ENCODE measurements at regions not wholly inside any gene's neighbourhood (a gene's known extent, or its start where the extent isn't known, plus 50 kb on each side); places are given as distances from the start of the nearest gene placed in this dataset.
A peak's percentile ranks its signal among the peaks of the same experiment; 100 is the strongest.

DNA sequence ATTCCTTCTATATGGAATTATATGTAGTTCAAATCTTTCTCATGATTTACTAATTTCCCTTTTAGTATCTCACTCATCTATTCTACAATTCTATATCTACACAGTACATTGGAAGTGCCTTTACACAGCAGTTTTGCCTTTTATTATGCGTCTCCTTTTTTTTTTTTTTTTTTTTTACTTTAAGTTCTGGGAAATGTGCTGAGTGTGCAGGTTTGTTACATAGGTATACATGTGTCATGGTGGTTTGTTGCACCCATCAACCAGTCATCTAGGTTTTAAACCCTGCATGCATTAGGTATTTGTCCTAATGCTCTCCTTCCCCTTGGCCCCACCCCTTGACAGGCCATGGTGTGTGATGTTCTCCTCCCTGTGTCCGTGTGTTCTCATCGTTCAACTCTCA lies 1150.1 kb upstream of the PRR20A start:
- Mint-ChIP-seq H3K9me3 (peaks cover 0 to 4% (median 0%) of the 10 kb centered on the region in 3 donors), H3K27me3 (no peaks in the 10 kb centered on the region), H3K4me1 (no peaks in the 10 kb centered on the region), H3K27ac (no peak overlapping the region), H3K4me3 (no peak overlapping the region), H3K36me3 (no peaks in the 10 kb centered on the region)

- peaks cover 0 to 4% (median 0%) of the 10 kb centered on the region in 3 donors for H3K9me3 Mint-ChIP-seq
- no peaks in the 10 kb centered on the region for H3K4me1 Mint-ChIP-seq
- no peak overlapping the region for H3K27ac Mint-ChIP-seq
Measured at GRCh38 chr13:55991666-55992065, 1149.1 kb upstream of the PRR20A start.

GRCh38 chr13:55992145-55992544 lies 1148.6 kb upstream of the PRR20A start:
- Mint-ChIP-seq H3K27ac (no peak overlapping the region), H3K4me3 (no peak overlapping the region), H3K27me3 (no peaks in the 10 kb centered on the region), H3K4me1 (no peaks in the 10 kb centered on the region), H3K36me3 (no peaks in the 10 kb centered on the region), H3K9me3 (peaks cover 0 to 4% (median 0%) of the 10 kb centered on the region in 3 donors)

More at GRCh38 chr13:55991666-55992065, 1149.1 kb upstream of the PRR20A start:
- H3K27me3 Mint-ChIP-seq: no peaks in the 10 kb centered on the region
- no peaks in the 10 kb centered on the region for H3K36me3 Mint-ChIP-seq
- no peak overlapping the region for H3K4me3 Mint-ChIP-seq

DNA sequence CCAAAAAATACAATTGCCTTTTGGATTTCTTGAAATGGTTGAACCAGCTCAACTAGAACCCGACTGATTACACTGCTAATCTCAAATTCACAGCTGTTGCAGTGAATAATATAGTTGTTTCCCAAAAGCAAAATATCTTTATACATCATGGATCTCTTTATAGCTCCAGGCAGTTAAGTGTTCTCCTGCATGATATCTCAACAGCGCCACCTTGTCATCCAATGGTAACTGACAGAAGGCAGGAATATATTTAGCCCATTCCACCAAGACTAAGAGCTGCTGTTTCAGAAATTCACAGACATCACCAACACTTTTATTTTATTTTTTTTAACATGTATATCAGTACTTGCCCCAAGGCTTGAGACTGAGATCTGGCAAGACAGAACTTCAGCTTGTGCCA lies 1141.0 kb upstream of the PRR20A start:
- Mint-ChIP-seq H3K27me3 (no peaks in the 10 kb centered on the region), H3K27ac (no peak overlapping the region), H3K9me3 (peaks cover 2 to 6% (median 2%) of the 10 kb centered on the region in 3 donors), H3K4me1 (no peaks in the 10 kb centered on the region), H3K36me3 (no peaks in the 10 kb centered on the region), H3K4me3 (no peak overlapping the region)

- Mint-ChIP-seq H3K9me3 (peaks cover 0 to 1% (median 0%) of the 10 kb centered on the region in 3 donors), H3K27me3 (no peaks in the 10 kb centered on the region), H3K4me3 (no peak overlapping the region), H3K27ac (no peak overlapping the region), H3K36me3 (no peaks in the 10 kb centered on the region), H3K4me1 (no peaks in the 10 kb centered on the region)
Measured at GRCh38 chr13:56009418-56009817, 1131.3 kb upstream of the PRR20A start.

- peaks cover 2 to 5% (median 2%) of the 10 kb centered on the region in 3 donors for H3K9me3 Mint-ChIP-seq
- H3K4me1 Mint-ChIP-seq: no peaks in the 10 kb centered on the region
- no peaks in the 10 kb centered on the region for H3K36me3 Mint-ChIP-seq
- H3K27me3 Mint-ChIP-seq: no peaks in the 10 kb centered on the region
- no peak overlapping the region for H3K27ac Mint-ChIP-seq
- H3K4me3 Mint-ChIP-seq: no peak overlapping the region
Measured at GRCh38 chr13:56012644-56013043, 1128.1 kb upstream of the PRR20A start.

- Mint-ChIP-seq H3K4me3 (no peak overlapping the region), H3K9me3 (peaks cover 4 to 11% (median 10%) of the 10 kb centered on the region in 3 donors), H3K27me3 (no peaks in the 10 kb centered on the region)
Measured at GRCh38 chr13:56015919-56016318, 1124.8 kb upstream of the PRR20A start.

GRCh38 chr13:56019606-56020005 lies 1121.1 kb upstream of the PRR20A start:
- Mint-ChIP-seq H3K36me3 (no peaks in the 10 kb centered on the region), H3K4me3 (no peak overlapping the region), H3K4me1 (no peaks in the 10 kb centered on the region), H3K27ac (no peak overlapping the region), H3K27me3 (no peaks in the 10 kb centered on the region), H3K9me3 (peaks cover 4 to 11% (median 10%) of the 10 kb centered on the region in 3 donors)

More at GRCh38 chr13:56015919-56016318, 1124.8 kb upstream of the PRR20A start:
- Mint-ChIP-seq H3K27ac (no peak overlapping the region), H3K36me3 (no peaks in the 10 kb centered on the region), H3K4me1 (no peaks in the 10 kb centered on the region)

DNA sequence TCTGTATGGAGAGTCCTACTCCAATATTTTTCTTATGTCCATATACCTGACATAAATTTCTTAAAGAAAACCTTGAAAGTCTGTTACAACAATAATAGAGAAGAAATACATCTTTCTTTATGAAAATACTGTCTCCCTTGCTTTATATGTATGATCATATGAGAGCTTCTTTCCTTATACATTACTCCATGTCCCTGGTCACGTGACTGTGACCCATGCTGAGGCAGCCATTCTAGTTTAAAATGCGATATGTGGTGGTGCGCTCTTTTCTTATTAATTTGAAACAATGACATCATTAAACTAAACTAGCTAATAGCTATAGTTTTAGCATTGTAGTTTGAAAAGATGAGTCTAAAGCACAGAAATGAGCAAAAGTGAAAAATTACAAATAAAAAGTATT lies 1120.3 kb upstream of the PRR20A start:
- Mint-ChIP-seq H3K27me3 (no peaks in the 10 kb centered on the region), H3K27ac (no peak overlapping the region), H3K9me3 (peaks cover 4 to 11% (median 10%) of the 10 kb centered on the region in 3 donors), H3K36me3 (no peaks in the 10 kb centered on the region), H3K4me1 (no peaks in the 10 kb centered on the region), H3K4me3 (no peak overlapping the region)

DNA sequence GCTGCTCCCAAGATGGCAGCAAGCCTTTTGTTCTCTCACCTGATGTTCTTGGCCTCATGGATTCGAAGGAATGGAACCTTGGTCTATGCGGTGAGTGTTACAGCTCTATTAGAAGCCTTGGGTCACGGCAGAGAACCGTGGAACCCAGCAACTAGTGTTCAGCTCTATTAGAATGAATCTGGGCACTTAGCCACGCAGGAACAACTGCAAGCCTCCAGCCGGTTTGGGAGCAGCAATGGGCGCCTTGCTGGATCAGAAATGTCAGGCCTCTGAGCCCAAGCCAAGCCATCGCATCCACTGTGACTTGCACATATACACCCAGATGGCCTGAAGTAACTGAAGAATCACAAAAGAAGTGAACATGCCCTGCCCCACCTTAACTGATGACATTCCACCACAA lies 1100.7 kb upstream of the PRR20A start:
- Mint-ChIP-seq H3K9me3 (peaks cover 0 to 10% (median 2%) of the 10 kb centered on the region in 3 donors), H3K27ac (no peak overlapping the region)

DNA sequence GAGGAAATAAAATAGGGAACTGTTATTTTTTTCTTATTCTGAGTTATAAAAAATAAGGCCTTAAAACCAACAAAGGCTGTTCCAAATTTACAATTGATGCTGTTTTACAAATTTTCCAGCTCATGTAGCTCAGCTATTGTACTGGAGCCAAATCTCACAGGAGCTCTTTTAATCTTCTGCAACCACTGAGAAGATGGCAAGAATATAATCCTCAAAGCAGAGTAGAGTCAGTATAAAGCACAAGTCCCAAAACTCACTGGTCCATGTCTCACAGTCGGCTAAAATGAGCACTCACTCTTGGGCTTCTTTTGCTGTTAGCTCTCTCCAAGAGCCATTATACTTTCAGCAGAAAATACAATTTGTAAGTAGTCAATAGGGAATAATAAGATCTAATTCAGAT lies 1074.4 kb upstream of the PRR20A start:
- H3K9me3 Mint-ChIP-seq: peaks cover 0 to 2% (median 1%) of the 10 kb centered on the region in 3 donors
- no peaks in the 10 kb centered on the region for H3K27me3 Mint-ChIP-seq
- H3K27ac Mint-ChIP-seq: no peak overlapping the region
- H3K4me3 Mint-ChIP-seq: no peak overlapping the region
- H3K4me1 Mint-ChIP-seq: no peaks in the 10 kb centered on the region
- H3K36me3 Mint-ChIP-seq: peaks cover 2% of the 10 kb centered on the region

More for the DNA sequence above, 1100.7 kb upstream of the PRR20A start:
- Mint-ChIP-seq H3K27me3 (no peaks in the 10 kb centered on the region), H3K4me3 (no peak overlapping the region), H3K36me3 (no peaks in the 10 kb centered on the region), H3K4me1 (no peaks in the 10 kb centered on the region)

GRCh38 chr13:56102641-56103040 lies 1038.1 kb upstream of the PRR20A start:
- Mint-ChIP-seq H3K36me3 (no peaks in the 10 kb centered on the region), H3K4me1 (no peaks in the 10 kb centered on the region), H3K27ac (peak overlapping the region in 1 of 3 donors; percentile 67), H3K27me3 (no peaks in the 10 kb centered on the region), H3K4me3 (no peak overlapping the region), H3K9me3 (peaks cover 0 to 10% (median 6%) of the 10 kb centered on the region in 3 donors)

DNA sequence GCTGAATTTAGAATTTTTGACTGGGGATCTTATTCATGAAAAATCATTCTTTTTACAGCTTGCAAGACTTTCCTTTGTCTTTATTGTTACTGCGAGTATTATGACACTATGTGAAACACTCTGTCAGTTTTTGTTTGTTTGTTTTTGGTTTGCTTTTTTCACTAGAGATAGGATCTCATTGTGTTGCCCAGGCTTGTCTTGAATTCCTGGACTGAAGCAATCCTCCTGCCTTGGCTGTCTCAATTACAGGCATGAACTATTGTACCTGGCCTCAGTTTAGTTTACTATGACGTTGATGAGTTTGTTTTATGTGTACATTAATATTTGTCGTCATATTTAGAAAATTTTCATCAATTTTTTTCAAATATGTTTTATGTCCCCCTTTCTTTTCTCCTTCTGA lies 1030.0 kb upstream of the PRR20A start:
- H3K36me3 Mint-ChIP-seq: no peaks in the 10 kb centered on the region
- H3K9me3 Mint-ChIP-seq: peaks cover 0 to 13% (median 3%) of the 10 kb centered on the region in 3 donors
- no peak overlapping the region for H3K27ac Mint-ChIP-seq
- no peaks in the 10 kb centered on the region for H3K4me1 Mint-ChIP-seq
- no peak overlapping the region for H3K4me3 Mint-ChIP-seq
- no peaks in the 10 kb centered on the region for H3K27me3 Mint-ChIP-seq

GRCh38 chr13:56134524-56134923 lies 1006.2 kb upstream of the PRR20A start:
- Mint-ChIP-seq H3K36me3 (no peaks in the 10 kb centered on the region), H3K4me1 (no peaks in the 10 kb centered on the region), H3K27me3 (no peaks in the 10 kb centered on the region), H3K4me3 (no peak overlapping the region), H3K27ac (no peak overlapping the region), H3K9me3 (peaks cover 3 to 18% (median 4%) of the 10 kb centered on the region in 3 donors)

- H3K27me3 Mint-ChIP-seq: no peaks in the 10 kb centered on the region
Measured at GRCh38 chr13:56166864-56167263, 973.9 kb upstream of the PRR20A start.

DNA sequence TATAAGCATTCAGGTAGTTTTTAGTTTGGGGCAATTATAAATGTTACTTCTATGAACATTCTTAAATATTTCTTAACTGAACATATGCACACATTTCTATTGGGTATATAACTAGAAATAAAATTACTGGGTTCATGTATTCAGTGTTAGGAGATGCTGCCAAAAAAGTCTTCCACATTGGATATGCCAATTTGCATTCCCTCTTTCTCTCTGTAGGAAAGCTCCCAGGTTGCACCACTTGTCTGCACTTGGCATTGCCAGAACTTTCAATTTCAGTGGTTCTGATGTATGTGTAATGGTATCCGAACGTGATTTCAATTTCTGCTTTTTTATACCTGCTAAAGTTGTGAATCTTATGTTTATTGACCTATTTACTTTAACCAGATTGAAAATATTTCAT lies 972.1 kb upstream of the PRR20A start:
- Mint-ChIP-seq H3K36me3 (no peaks in the 10 kb centered on the region), H3K4me1 (no peaks in the 10 kb centered on the region), H3K9me3 (peaks cover 5% of the 10 kb centered on the region in 3 donors), H3K27me3 (no peaks in the 10 kb centered on the region), H3K27ac (no peak overlapping the region), H3K4me3 (no peak overlapping the region)

More at GRCh38 chr13:56166864-56167263, 973.9 kb upstream of the PRR20A start:
- H3K9me3 Mint-ChIP-seq: peaks cover 5 to 7% (median 5%) of the 10 kb centered on the region in 3 donors
- H3K4me3 Mint-ChIP-seq: no peak overlapping the region
- H3K27ac Mint-ChIP-seq: no peak overlapping the region
- H3K36me3 Mint-ChIP-seq: no peaks in the 10 kb centered on the region
- no peaks in the 10 kb centered on the region for H3K4me1 Mint-ChIP-seq

Measured in IgD-negative memory B cell (primary cell).